ENCODE measurements at regions not wholly inside any gene's neighbourhood (a gene's known extent, or its start where the extent isn't known, plus 50 kb on each side); places are given as distances from the start of the nearest gene placed in this dataset.

- Histone ChIP-seq H4K20me1 (ENCODE audit: insufficient read depth, low read length, poor library complexity, severe bottlenecking) (no peaks in the 10 kb centered on the region), H3K9ac (ENCODE audit: low read depth, low read length, poor library complexity, severe bottlenecking) (no peak overlapping the region)
- TF ChIP-seq EZH2phosphoT487 (IDR thresholded peaks at IDR 0.05; ENCODE audit: borderline replicate concordance) (no peak), CTCF (conservative IDR thresholded peaks at IDR 0.05; ENCODE audit: low read length) (no peak)
Measured at GRCh38 chrX:973010-973632, 239.3 kb downstream of the CRLF2 start.

GRCh38 chrX:968148-968965, 244.1 kb downstream of the CRLF2 start:
- H3K4me1 ChIP-seq (ENCODE audit: insufficient read depth, low read length, poor library complexity, severe bottlenecking): no peaks in the 10 kb centered on the region
- no peaks in the 10 kb centered on the region for H3K27me3 ChIP-seq (ENCODE audit: insufficient read depth, low read length, poor library complexity, severe bottlenecking)
- H3K36me3 ChIP-seq (ENCODE audit: insufficient read depth, low read length): no peaks in the 10 kb centered on the region
- no peaks in the 10 kb centered on the region for H3K79me2 ChIP-seq (ENCODE audit: insufficient read depth, low read length)
- no peaks in the 10 kb centered on the region for H3F3A ChIP-seq (ENCODE audit: low read depth)
- no peak overlapping the region for H3K4me3 ChIP-seq (ENCODE audit: low read length, poor library complexity, severe bottlenecking)
- no peak overlapping the region for H3K4me2 ChIP-seq (ENCODE audit: low read depth, low read length, poor library complexity, severe bottlenecking)
- no peaks in the 10 kb centered on the region for H4K20me1 ChIP-seq (ENCODE audit: insufficient read depth, low read length, poor library complexity, severe bottlenecking)
- H3K9ac ChIP-seq (ENCODE audit: low read depth, low read length, poor library complexity, severe bottlenecking): no peak overlapping the region
- TF ChIP-seq EZH2phosphoT487 (IDR thresholded peaks at IDR 0.05; ENCODE audit: borderline replicate concordance) (no peak), CTCF (conservative IDR thresholded peaks at IDR 0.05; ENCODE audit: low read length) (no peak)
- no peaks in the 10 kb centered on the region for H3K9me3 ChIP-seq (ENCODE audit: insufficient read depth, low read depth, low read length)
- no peaks in the 10 kb centered on the region for H3K9me2 ChIP-seq (replicated peaks; ENCODE audit: low read depth, low read length)
- no peak overlapping the region for H2AFZ ChIP-seq (ENCODE audit: low read length)

More at GRCh38 chrX:973010-973632, 239.3 kb downstream of the CRLF2 start:
- Histone ChIP-seq H3F3A (ENCODE audit: low read depth) (no peaks in the 10 kb centered on the region), H3K4me2 (ENCODE audit: low read depth, low read length, poor library complexity, severe bottlenecking) (no peak overlapping the region), H3K9me2 (replicated peaks; ENCODE audit: low read depth, low read length) (no peaks in the 10 kb centered on the region), H3K4me1 (ENCODE audit: insufficient read depth, low read length, poor library complexity, severe bottlenecking) (no peaks in the 10 kb centered on the region), H3K36me3 (ENCODE audit: insufficient read depth, low read length) (no peaks in the 10 kb centered on the region), H3K79me2 (ENCODE audit: insufficient read depth, low read length) (no peaks in the 10 kb centered on the region), H3K27me3 (ENCODE audit: insufficient read depth, low read length, poor library complexity, severe bottlenecking) (no peaks in the 10 kb centered on the region), H3K9me3 (ENCODE audit: insufficient read depth, low read depth, low read length) (no peaks in the 10 kb centered on the region), H2AFZ (ENCODE audit: low read length) (no peak overlapping the region), H3K4me3 (ENCODE audit: low read length, poor library complexity, severe bottlenecking) (no peak overlapping the region)

GRCh38 chrX:966396-967070, 245.9 kb downstream of the CRLF2 start:
- Histone ChIP-seq H3K27me3 (ENCODE audit: insufficient read depth, low read length, poor library complexity, severe bottlenecking) (no peaks in the 10 kb centered on the region), H3K36me3 (ENCODE audit: insufficient read depth, low read length) (no peaks in the 10 kb centered on the region)

More at GRCh38 chrX:966396-967070, 245.9 kb downstream of the CRLF2 start:
- Histone ChIP-seq H3K4me3 (ENCODE audit: low read length, poor library complexity, severe bottlenecking) (no peak overlapping the region), H3K79me2 (ENCODE audit: insufficient read depth, low read length) (no peaks in the 10 kb centered on the region), H3K9me2 (replicated peaks; ENCODE audit: low read depth, low read length) (no peaks in the 10 kb centered on the region), H3K9ac (ENCODE audit: low read depth, low read length, poor library complexity, severe bottlenecking) (no peak overlapping the region), H3K4me1 (ENCODE audit: insufficient read depth, low read length, poor library complexity, severe bottlenecking) (no peaks in the 10 kb centered on the region), H3K4me2 (ENCODE audit: low read depth, low read length, poor library complexity, severe bottlenecking) (no peak overlapping the region), H3F3A (ENCODE audit: low read depth) (no peaks in the 10 kb centered on the region), H4K20me1 (ENCODE audit: insufficient read depth, low read length, poor library complexity, severe bottlenecking) (no peaks in the 10 kb centered on the region), H3K9me3 (ENCODE audit: insufficient read depth, low read depth, low read length) (no peaks in the 10 kb centered on the region), H2AFZ (ENCODE audit: low read length) (no peak overlapping the region)
- no peak for TF ChIP-seq EZH2phosphoT487 (IDR thresholded peaks at IDR 0.05; ENCODE audit: borderline replicate concordance)

Data from Loucy (cell line).